Fibroblast of villous mesenchyme (primary cell): ENCODE measurements at regions not wholly inside any gene's neighbourhood (a gene's known extent, or its start where the extent isn't known, plus 50 kb on each side); places are given as distances from the start of the nearest gene placed in this dataset.
A peak's percentile ranks its signal among the peaks of the same experiment; 100 is the strongest.

Experiments used
- DNase-seq: peaks from one replicate; pipeline ENCODE4 v3.0.0-alpha.2; 2010; ENCODE audit warnings: low read depth
- H3K4me3 ChIP-seq: 2 replicates; pipeline ENCODE4 v1.5.1; 2011; ENCODE audit warnings: low read depth, mild to moderate bottlenecking, low read length
- TF ChIP-seq, protein P1 (sequence below): IDR thresholded peaks from 2 replicates; pipeline ENCODE4 v1.5.1; 2012; ENCODE audit warnings: low read depth, mild to moderate bottlenecking, low read length; ENCODE audit not compliant: insufficient read depth

DNA sequence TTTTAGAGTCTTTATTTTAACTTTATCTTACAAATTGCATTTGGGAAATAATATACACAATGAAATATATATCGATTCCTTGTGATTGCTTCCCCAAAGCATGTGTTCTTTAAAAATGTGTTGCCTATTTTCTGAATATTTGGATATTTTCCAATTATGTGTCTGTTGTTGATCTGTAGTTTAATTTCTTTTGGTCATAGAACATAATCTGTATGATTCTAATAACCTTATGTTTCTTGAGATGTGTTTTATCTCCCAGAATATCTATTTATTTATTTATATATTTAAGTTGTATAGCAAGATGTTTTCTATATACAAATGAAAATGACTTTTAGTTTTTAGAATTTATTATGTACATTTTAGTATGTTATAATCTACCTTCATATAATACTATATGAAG lies 710.8 kb upstream of the PCDH20 start:
- TF ChIP-seq, protein P1, sequence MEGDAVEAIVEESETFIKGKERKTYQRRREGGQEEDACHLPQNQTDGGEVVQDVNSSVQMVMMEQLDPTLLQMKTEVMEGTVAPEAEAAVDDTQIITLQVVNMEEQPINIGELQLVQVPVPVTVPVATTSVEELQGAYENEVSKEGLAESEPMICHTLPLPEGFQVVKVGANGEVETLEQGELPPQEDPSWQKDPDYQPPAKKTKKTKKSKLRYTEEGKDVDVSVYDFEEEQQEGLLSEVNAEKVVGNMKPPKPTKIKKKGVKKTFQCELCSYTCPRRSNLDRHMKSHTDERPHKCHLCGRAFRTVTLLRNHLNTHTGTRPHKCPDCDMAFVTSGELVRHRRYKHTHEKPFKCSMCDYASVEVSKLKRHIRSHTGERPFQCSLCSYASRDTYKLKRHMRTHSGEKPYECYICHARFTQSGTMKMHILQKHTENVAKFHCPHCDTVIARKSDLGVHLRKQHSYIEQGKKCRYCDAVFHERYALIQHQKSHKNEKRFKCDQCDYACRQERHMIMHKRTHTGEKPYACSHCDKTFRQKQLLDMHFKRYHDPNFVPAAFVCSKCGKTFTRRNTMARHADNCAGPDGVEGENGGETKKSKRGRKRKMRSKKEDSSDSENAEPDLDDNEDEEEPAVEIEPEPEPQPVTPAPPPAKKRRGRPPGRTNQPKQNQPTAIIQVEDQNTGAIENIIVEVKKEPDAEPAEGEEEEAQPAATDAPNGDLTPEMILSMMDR, result no peak
- DNase-seq, result no peak
- H3K4me3 ChIP-seq, result no peak overlapping the region

DNA sequence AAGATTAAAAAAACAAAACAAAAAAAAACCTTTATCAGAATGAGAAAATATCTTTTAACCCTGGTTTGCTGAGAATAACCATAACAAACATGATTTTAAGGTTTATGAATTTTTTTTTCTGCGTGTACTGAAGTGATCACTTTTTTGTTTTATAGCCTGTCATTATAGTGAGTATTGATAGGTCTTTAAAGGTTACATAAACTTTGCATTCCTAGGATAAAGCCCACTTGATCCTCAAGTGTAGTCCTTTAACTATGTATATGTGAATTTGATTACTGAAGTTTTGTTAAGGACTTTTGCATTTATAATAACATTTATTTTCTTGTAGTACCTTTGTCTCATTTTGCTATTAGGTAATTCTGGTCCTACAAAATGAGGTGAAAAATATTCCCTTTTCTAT lies 709.8 kb upstream of the PCDH20 start:
- TF ChIP-seq, protein P1, result no peak
- H3K4me3 ChIP-seq, result no peak overlapping the region
- no peak for DNase-seq

DNA sequence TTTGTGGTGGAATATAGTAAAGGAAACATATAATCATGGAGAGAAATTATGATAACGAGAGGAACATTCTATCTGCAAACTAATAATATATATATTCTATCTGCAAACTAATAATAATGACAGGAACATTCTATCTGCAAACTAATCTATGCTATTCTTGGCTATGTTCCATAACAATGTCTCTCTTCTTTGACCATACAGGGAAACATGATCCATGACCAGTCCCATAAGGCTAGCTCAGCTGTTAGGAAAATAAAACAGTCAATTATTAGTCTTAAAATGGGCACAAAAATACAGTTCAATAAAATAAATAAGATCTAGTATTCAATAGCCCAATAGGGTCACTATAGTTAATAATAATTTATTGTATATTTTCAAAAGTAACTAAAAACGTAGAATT lies 707.8 kb upstream of the PCDH20 start:
- DNase-seq, result no peak
- no peak overlapping the region for H3K4me3 ChIP-seq
- TF ChIP-seq, protein P1, result no peak

DNA sequence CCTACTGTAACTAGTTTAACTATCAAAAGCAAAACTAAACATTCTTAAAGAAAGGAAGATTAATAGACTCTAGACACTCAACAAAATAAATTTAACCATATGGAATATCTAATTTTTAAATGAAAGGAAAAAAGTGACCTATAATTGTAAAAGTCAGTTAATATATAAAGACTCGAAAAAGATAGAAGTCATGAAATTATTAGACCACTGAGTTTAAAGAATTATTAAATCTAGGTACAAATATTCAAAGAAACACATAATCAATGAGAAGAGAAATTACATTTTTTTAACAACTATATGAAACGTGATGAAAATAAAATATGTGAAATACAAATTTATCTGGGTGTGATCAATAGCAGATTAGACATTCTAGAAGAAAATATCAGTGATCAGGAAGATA lies 706.8 kb upstream of the PCDH20 start:
- no peak for DNase-seq
- no peak overlapping the region for H3K4me3 ChIP-seq
- TF ChIP-seq, protein P1, result no peak

DNA sequence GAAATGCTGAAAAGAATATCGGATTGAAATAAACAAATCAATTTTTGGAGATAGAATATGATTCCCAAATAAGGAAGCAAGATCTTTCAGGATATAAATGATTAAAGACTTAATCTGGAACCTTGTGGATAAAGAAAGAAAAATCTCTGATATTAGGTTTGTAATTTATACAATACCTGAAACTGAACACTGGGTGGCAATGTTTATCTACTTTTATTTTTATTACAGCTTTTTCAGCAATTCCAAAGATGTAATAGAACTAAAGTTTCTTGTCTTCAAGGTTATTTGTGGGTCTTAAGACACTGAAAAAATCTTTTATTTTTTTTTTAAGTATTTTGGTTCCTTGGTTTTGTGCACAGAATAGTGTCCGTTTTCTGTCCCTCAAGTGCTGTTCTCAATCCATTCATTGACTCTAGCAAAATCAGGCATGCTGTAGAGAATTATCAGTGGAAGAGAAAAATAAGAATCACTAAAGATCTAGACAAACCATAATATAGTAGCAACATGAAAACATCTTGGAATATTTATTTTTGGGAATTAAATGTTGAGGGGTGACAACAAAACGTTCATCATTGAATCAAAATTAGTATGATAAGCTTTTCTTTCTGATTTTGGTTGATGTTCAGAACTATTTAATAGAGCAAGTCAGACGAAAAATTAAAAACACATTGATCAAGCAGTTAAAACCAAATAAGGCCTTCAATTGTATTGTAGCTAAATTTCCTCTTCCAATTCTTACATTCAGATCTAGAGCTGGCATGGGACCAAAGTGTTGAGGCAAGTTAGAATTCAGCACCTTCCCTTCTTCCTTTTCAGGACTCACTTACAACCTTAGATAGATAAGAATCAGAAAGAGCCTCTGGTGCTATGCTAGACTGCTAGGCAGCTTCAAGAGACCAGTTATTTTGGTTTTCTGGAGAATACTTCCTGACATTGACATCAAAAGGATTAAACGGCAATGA lies 704.4 kb upstream of the PCDH20 start:
- TF ChIP-seq, protein P1, result peak; percentile 15
- H3K4me3 ChIP-seq, result no peak overlapping the region
- DNase-seq, result peak; percentile 0

DNA sequence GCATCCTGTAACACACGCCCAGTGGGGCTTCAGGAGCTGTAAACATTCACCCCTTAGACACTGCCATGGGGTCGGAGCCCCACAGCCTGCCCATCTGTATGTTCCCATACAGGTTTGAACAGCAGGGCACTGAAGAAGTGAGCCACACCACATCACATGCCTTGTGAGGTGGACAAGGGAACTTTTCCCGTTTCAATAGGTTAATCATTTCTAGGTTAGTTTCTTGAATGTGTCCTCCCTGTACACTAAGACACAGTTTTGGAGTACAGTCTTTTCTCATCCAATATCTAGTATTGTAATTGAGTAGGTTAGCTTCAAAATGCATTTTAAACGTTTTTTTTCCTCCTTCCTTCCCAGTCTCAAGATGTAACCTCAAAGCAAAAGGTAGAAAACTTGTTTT lies 700.2 kb upstream of the PCDH20 start:
- no peak overlapping the region for H3K4me3 ChIP-seq
- no peak for DNase-seq
- TF ChIP-seq, protein P1, result no peak

DNA sequence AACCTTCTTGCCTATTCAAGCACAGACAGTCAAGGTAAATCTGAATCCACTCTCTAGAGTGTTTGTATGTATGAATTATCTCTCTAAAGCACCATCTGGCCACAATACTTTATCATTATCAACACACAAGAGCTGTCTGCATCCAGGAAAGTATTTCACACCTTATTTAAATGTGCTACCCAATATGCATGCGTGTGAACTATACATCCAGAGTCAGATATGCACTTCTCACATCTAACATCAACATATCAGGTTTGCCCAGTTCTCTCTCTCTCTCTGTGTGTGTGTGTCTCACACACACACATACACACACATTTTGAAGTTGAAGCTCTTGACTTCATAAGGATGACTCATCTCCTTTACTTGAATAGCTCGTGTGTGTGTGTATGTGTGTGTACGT lies 697.5 kb upstream of the PCDH20 start:
- TF ChIP-seq, protein P1, result no peak
- no peak for DNase-seq
- H3K4me3 ChIP-seq, result no peak overlapping the region
